ENCODE measurements at regions not wholly inside any gene's neighbourhood (a gene's known extent, or its start where the extent isn't known, plus 50 kb on each side); places are given as distances from the start of the nearest gene placed in this dataset.

- no peak for TF ChIP-seq CTCF (IDR thresholded peaks at IDR 0.05; ENCODE audit: low read depth, low read length)
- no peak for DNase-seq (ENCODE audit: extremely low read depth, low read depth)
These were observed 639.6 kb downstream of the SMARCA1 start for GRCh38 chrX:128883650-128884049.

- TF ChIP-seq CTCF (IDR thresholded peaks at IDR 0.05; ENCODE audit: low read depth, low read length), result no peak
- DNase-seq (ENCODE audit: extremely low read depth, low read depth), result no peak
These were observed 652.9 kb downstream of the SMARCA1 start for GRCh38 chrX:128870361-128870760.

- no peak for TF ChIP-seq CTCF (IDR thresholded peaks at IDR 0.05; ENCODE audit: low read depth, low read length)
- no peak for DNase-seq (ENCODE audit: extremely low read depth, low read depth)
These were observed 660.7 kb downstream of the SMARCA1 start for GRCh38 chrX:128862557-128862956.

GRCh38 chrX:128848374-128848773 is 674.9 kb downstream of the SMARCA1 start:
- DNase-seq (ENCODE audit: extremely low read depth, low read depth), result no peak
- TF ChIP-seq CTCF (IDR thresholded peaks at IDR 0.05; ENCODE audit: low read depth, low read length), result no peak

GRCh38 chrX:128846385-128846784 is 676.9 kb downstream of the SMARCA1 start:
- no peak for DNase-seq (ENCODE audit: extremely low read depth, low read depth)
- no peak for TF ChIP-seq CTCF (IDR thresholded peaks at IDR 0.05; ENCODE audit: low read depth, low read length)

- no peak for DNase-seq (ENCODE audit: extremely low read depth, low read depth)
- TF ChIP-seq CTCF (IDR thresholded peaks at IDR 0.05; ENCODE audit: low read depth, low read length), result no peak
These were observed 704.6 kb downstream of the SMARCA1 start for GRCh38 chrX:128818690-128819089.

GRCh38 chrX:128816919-128817318 is 706.4 kb downstream of the SMARCA1 start:
- no peak for DNase-seq (ENCODE audit: extremely low read depth, low read depth)
- peak; percentile 5; the same call in 1 of the 2 replicates for TF ChIP-seq CTCF (IDR thresholded peaks at IDR 0.05; ENCODE audit: low read depth, low read length)
